ENCODE measurements at regions not wholly inside any gene's neighbourhood (a gene's known extent, or its start where the extent isn't known, plus 50 kb on each side); places are given as distances from the start of the nearest gene placed in this dataset.

- Histone ChIP-seq H3K27ac (ENCODE audit: low read depth, low read length) (no peak overlapping the region), H3K36me3 (ENCODE audit: control insufficient read depth in 3 of 3, insufficient read depth in 3 of 3, low read length in 3 of 3) (no peaks in the 10 kb centered on the region), H3K4me1 (ENCODE audit: control insufficient read depth in 3 of 3, insufficient read depth in 3 of 3, low read length in 3 of 3) (no peaks in the 10 kb centered on the region), H3K9ac (ENCODE audit: low read depth in 1 of 3, low read length in 3 of 3) (no peak overlapping the region), H3K27me3 (ENCODE audit: control insufficient read depth in 3 of 3, insufficient read depth in 3 of 3, low read length in 3 of 3) (no peaks in the 10 kb centered on the region), H3K9me3 (ENCODE audit: control insufficient read depth in 3 of 3, low read length in 3 of 3) (no peaks in the 10 kb centered on the region), H3K4me3 (ENCODE audit: low read length in 3 of 3) (no peak overlapping the region)
Observed at GRCh38 chr6:50213146-50213545, 163.4 kb upstream of the DEFB112 start.

- no peaks in the 10 kb centered on the region for H3K9me3 ChIP-seq (ENCODE audit: control insufficient read depth in 3 of 3, low read length in 3 of 3)
- H3K36me3 ChIP-seq (ENCODE audit: control insufficient read depth in 3 of 3, insufficient read depth in 3 of 3, low read length in 3 of 3), result no peaks in the 10 kb centered on the region
- no peak overlapping the region for H3K27ac ChIP-seq (ENCODE audit: low read depth, low read length)
- H3K27me3 ChIP-seq (ENCODE audit: control insufficient read depth in 3 of 3, insufficient read depth in 3 of 3, low read length in 3 of 3), result no peaks in the 10 kb centered on the region
- H3K9ac ChIP-seq (ENCODE audit: low read depth in 1 of 3, low read length in 3 of 3), result no peak overlapping the region
- H3K4me1 ChIP-seq (ENCODE audit: control insufficient read depth in 3 of 3, insufficient read depth in 3 of 3, low read length in 3 of 3), result no peaks in the 10 kb centered on the region
- H3K4me3 ChIP-seq (ENCODE audit: low read length in 3 of 3), result no peak overlapping the region
Observed at GRCh38 chr6:50214937-50215336, 165.2 kb upstream of the DEFB112 start.

GRCh38 chr6:50217841-50218240 is 168.1 kb upstream of the DEFB112 start:
- H3K4me3 ChIP-seq (ENCODE audit: low read length in 3 of 3), result no peak overlapping the region
- no peaks in the 10 kb centered on the region for H3K27me3 ChIP-seq (ENCODE audit: control insufficient read depth in 3 of 3, insufficient read depth in 3 of 3, low read length in 3 of 3)
- no peak overlapping the region for H3K9ac ChIP-seq (ENCODE audit: low read depth in 1 of 3, low read length in 3 of 3)
- no peak overlapping the region for H3K27ac ChIP-seq (ENCODE audit: low read depth, low read length)
- H3K4me1 ChIP-seq (ENCODE audit: control insufficient read depth in 3 of 3, insufficient read depth in 3 of 3, low read length in 3 of 3), result no peaks in the 10 kb centered on the region
- no peaks in the 10 kb centered on the region for H3K36me3 ChIP-seq (ENCODE audit: control insufficient read depth in 3 of 3, insufficient read depth in 3 of 3, low read length in 3 of 3)
- no peaks in the 10 kb centered on the region for H3K9me3 ChIP-seq (ENCODE audit: control insufficient read depth in 3 of 3, low read length in 3 of 3)

GRCh38 chr6:50236164-50236563 is 186.4 kb upstream of the DEFB112 start:
- H3K36me3 ChIP-seq (ENCODE audit: control insufficient read depth in 3 of 3, insufficient read depth in 3 of 3, low read length in 3 of 3), result no peaks in the 10 kb centered on the region
- no peak overlapping the region for H3K27ac ChIP-seq (ENCODE audit: low read depth, low read length)
- no peaks in the 10 kb centered on the region for H3K4me1 ChIP-seq (ENCODE audit: control insufficient read depth in 3 of 3, insufficient read depth in 3 of 3, low read length in 3 of 3)
- H3K27me3 ChIP-seq (ENCODE audit: control insufficient read depth in 3 of 3, insufficient read depth in 3 of 3, low read length in 3 of 3), result no peaks in the 10 kb centered on the region
- H3K9me3 ChIP-seq (ENCODE audit: control insufficient read depth in 3 of 3, low read length in 3 of 3), result no peaks in the 10 kb centered on the region
- H3K4me3 ChIP-seq (ENCODE audit: low read length in 3 of 3), result no peak overlapping the region
- H3K9ac ChIP-seq (ENCODE audit: low read depth in 1 of 3, low read length in 3 of 3), result no peak overlapping the region

GRCh38 chr6:50239853-50240252 is 190.1 kb upstream of the DEFB112 start:
- no peaks in the 10 kb centered on the region for H3K4me1 ChIP-seq (ENCODE audit: control insufficient read depth in 3 of 3, insufficient read depth in 3 of 3, low read length in 3 of 3)
- no peak overlapping the region for H3K27ac ChIP-seq (ENCODE audit: low read depth, low read length)
- H3K27me3 ChIP-seq (ENCODE audit: control insufficient read depth in 3 of 3, insufficient read depth in 3 of 3, low read length in 3 of 3), result no peaks in the 10 kb centered on the region
- no peak overlapping the region for H3K9ac ChIP-seq (ENCODE audit: low read depth in 1 of 3, low read length in 3 of 3)
- no peaks in the 10 kb centered on the region for H3K9me3 ChIP-seq (ENCODE audit: control insufficient read depth in 3 of 3, low read length in 3 of 3)
- H3K36me3 ChIP-seq (ENCODE audit: control insufficient read depth in 3 of 3, insufficient read depth in 3 of 3, low read length in 3 of 3), result no peaks in the 10 kb centered on the region
- H3K4me3 ChIP-seq (ENCODE audit: low read length in 3 of 3), result no peak overlapping the region

- no peak overlapping the region for H3K9ac ChIP-seq (ENCODE audit: low read depth in 1 of 3, low read length in 3 of 3)
- no peak overlapping the region for H3K4me3 ChIP-seq (ENCODE audit: low read length in 3 of 3)
- H3K27me3 ChIP-seq (ENCODE audit: control insufficient read depth in 3 of 3, insufficient read depth in 3 of 3, low read length in 3 of 3), result no peaks in the 10 kb centered on the region
Observed at GRCh38 chr6:50240986-50241385, 191.3 kb upstream of the DEFB112 start.

GRCh38 chr6:50249493-50249892 is 199.8 kb upstream of the DEFB112 start:
- H3K36me3 ChIP-seq (ENCODE audit: control insufficient read depth in 3 of 3, insufficient read depth in 3 of 3, low read length in 3 of 3), result no peaks in the 10 kb centered on the region
- H3K4me1 ChIP-seq (ENCODE audit: control insufficient read depth in 3 of 3, insufficient read depth in 3 of 3, low read length in 3 of 3), result no peaks in the 10 kb centered on the region
- no peaks in the 10 kb centered on the region for H3K27me3 ChIP-seq (ENCODE audit: control insufficient read depth in 3 of 3, insufficient read depth in 3 of 3, low read length in 3 of 3)
- no peaks in the 10 kb centered on the region for H3K9me3 ChIP-seq (ENCODE audit: control insufficient read depth in 3 of 3, low read length in 3 of 3)
- no peak overlapping the region for H3K9ac ChIP-seq (ENCODE audit: low read depth in 1 of 3, low read length in 3 of 3)
- H3K27ac ChIP-seq (ENCODE audit: low read depth, low read length), result no peak overlapping the region
- H3K4me3 ChIP-seq (ENCODE audit: low read length in 3 of 3), result no peak overlapping the region

More at GRCh38 chr6:50240986-50241385, 191.3 kb upstream of the DEFB112 start:
- no peak overlapping the region for H3K27ac ChIP-seq (ENCODE audit: low read depth, low read length)
- no peaks in the 10 kb centered on the region for H3K9me3 ChIP-seq (ENCODE audit: control insufficient read depth in 3 of 3, low read length in 3 of 3)
- no peaks in the 10 kb centered on the region for H3K36me3 ChIP-seq (ENCODE audit: control insufficient read depth in 3 of 3, insufficient read depth in 3 of 3, low read length in 3 of 3)
- H3K4me1 ChIP-seq (ENCODE audit: control insufficient read depth in 3 of 3, insufficient read depth in 3 of 3, low read length in 3 of 3), result no peaks in the 10 kb centered on the region

- no peak overlapping the region for H3K9ac ChIP-seq (ENCODE audit: low read depth in 1 of 3, low read length in 3 of 3)
- H3K4me3 ChIP-seq (ENCODE audit: low read length in 3 of 3), result no peak overlapping the region
- no peaks in the 10 kb centered on the region for H3K9me3 ChIP-seq (ENCODE audit: control insufficient read depth in 3 of 3, low read length in 3 of 3)
Observed at GRCh38 chr6:50257322-50257721, 207.6 kb upstream of the DEFB112 start.

GRCh38 chr6:50259903-50260302 is 210.2 kb upstream of the DEFB112 start:
- Histone ChIP-seq H3K4me1 (ENCODE audit: control insufficient read depth in 3 of 3, insufficient read depth in 3 of 3, low read length in 3 of 3) (no peaks in the 10 kb centered on the region), H3K36me3 (ENCODE audit: control insufficient read depth in 3 of 3, insufficient read depth in 3 of 3, low read length in 3 of 3) (no peaks in the 10 kb centered on the region), H3K4me3 (ENCODE audit: low read length in 3 of 3) (no peak overlapping the region), H3K9me3 (ENCODE audit: control insufficient read depth in 3 of 3, low read length in 3 of 3) (no peaks in the 10 kb centered on the region), H3K9ac (ENCODE audit: low read depth in 1 of 3, low read length in 3 of 3) (no peak overlapping the region), H3K27ac (ENCODE audit: low read depth, low read length) (no peak overlapping the region), H3K27me3 (ENCODE audit: control insufficient read depth in 3 of 3, insufficient read depth in 3 of 3, low read length in 3 of 3) (no peaks in the 10 kb centered on the region)

More at GRCh38 chr6:50257322-50257721, 207.6 kb upstream of the DEFB112 start:
- Histone ChIP-seq H3K27ac (ENCODE audit: low read depth, low read length) (no peak overlapping the region), H3K4me1 (ENCODE audit: control insufficient read depth in 3 of 3, insufficient read depth in 3 of 3, low read length in 3 of 3) (no peaks in the 10 kb centered on the region), H3K36me3 (ENCODE audit: control insufficient read depth in 3 of 3, insufficient read depth in 3 of 3, low read length in 3 of 3) (no peaks in the 10 kb centered on the region), H3K27me3 (ENCODE audit: control insufficient read depth in 3 of 3, insufficient read depth in 3 of 3, low read length in 3 of 3) (no peaks in the 10 kb centered on the region)

GRCh38 chr6:50264995-50265571 is 215.4 kb upstream of the DEFB112 start:
- Histone ChIP-seq H3K9ac (ENCODE audit: low read depth in 1 of 3, low read length in 3 of 3) (no peak overlapping the region), H3K4me1 (ENCODE audit: control insufficient read depth in 3 of 3, insufficient read depth in 3 of 3, low read length in 3 of 3) (no peaks in the 10 kb centered on the region), H3K4me3 (ENCODE audit: low read length in 3 of 3) (no peak overlapping the region), H3K9me3 (ENCODE audit: control insufficient read depth in 3 of 3, low read length in 3 of 3) (no peaks in the 10 kb centered on the region), H3K27ac (ENCODE audit: low read depth, low read length) (no peak overlapping the region), H3K27me3 (ENCODE audit: control insufficient read depth in 3 of 3, insufficient read depth in 3 of 3, low read length in 3 of 3) (no peaks in the 10 kb centered on the region), H3K36me3 (ENCODE audit: control insufficient read depth in 3 of 3, insufficient read depth in 3 of 3, low read length in 3 of 3) (no peaks in the 10 kb centered on the region)

All from skeletal muscle tissue (tissue), 3 donors.